HFFc6 (cell line): ENCODE measurements at regions not wholly inside any gene's neighbourhood (a gene's known extent, or its start where the extent isn't known, plus 50 kb on each side); places are given as distances from the start of the nearest gene placed in this dataset.

Source experiments
- DNase-seq: peaks from one replicate; pipeline ENCODE4 v3.0.0-alpha.2; 2018
- H3K27ac Mint-ChIP-seq: 2 replicates; pipeline ENCODE4 v1.8.0; 2020; ENCODE audit warnings: mild to moderate bottlenecking, mixed read lengths
- H3K27me3 Mint-ChIP-seq: 2 replicates; pipeline ENCODE4 v1.8.0; 2021; ENCODE audit warnings: mild to moderate bottlenecking, moderate library complexity, mixed read lengths; ENCODE audit not compliant: insufficient read depth
- H3K36me3 Mint-ChIP-seq: 2 replicates; pipeline ENCODE4 v1.8.0; 2021; ENCODE audit warnings: low read depth, mixed read lengths
- H3K4me1 Mint-ChIP-seq: 2 replicates; pipeline ENCODE4 v1.8.0; 2020; ENCODE audit warnings: low read depth, mixed read lengths
- H3K4me3 Mint-ChIP-seq: 2 replicates; pipeline ENCODE4 v1.8.0; 2020; ENCODE audit warnings: mild to moderate bottlenecking, moderate library complexity, mixed read lengths
- H3K9me3 Mint-ChIP-seq: 2 replicates; pipeline ENCODE4 v1.8.0; 2020; ENCODE audit warnings: mild to moderate bottlenecking, mixed read lengths
- TF ChIP-seq, protein P1 (sequence below): fragments of 200-600 bp; sonication (generic); IDR thresholded peaks from 2 replicates; pipeline ENCODE4 v1.5.0; 2021; ENCODE audit warnings: antibody characterized with exemption, mild to moderate bottlenecking

GRCh38 chr7:51467384-51468017 lies 150.9 kb upstream of the COBL start:
- no peaks in the 10 kb centered on the region for H3K4me1 Mint-ChIP-seq
- no peak overlapping the region for H3K4me3 Mint-ChIP-seq
- H3K27me3 Mint-ChIP-seq, result no peaks in the 10 kb centered on the region
- no peak overlapping the region for H3K27ac Mint-ChIP-seq
- DNase-seq, result no peak
- no peaks in the 10 kb centered on the region for H3K36me3 Mint-ChIP-seq
- peaks cover 37% of the 10 kb centered on the region for H3K9me3 Mint-ChIP-seq
- TF ChIP-seq, protein P1, sequence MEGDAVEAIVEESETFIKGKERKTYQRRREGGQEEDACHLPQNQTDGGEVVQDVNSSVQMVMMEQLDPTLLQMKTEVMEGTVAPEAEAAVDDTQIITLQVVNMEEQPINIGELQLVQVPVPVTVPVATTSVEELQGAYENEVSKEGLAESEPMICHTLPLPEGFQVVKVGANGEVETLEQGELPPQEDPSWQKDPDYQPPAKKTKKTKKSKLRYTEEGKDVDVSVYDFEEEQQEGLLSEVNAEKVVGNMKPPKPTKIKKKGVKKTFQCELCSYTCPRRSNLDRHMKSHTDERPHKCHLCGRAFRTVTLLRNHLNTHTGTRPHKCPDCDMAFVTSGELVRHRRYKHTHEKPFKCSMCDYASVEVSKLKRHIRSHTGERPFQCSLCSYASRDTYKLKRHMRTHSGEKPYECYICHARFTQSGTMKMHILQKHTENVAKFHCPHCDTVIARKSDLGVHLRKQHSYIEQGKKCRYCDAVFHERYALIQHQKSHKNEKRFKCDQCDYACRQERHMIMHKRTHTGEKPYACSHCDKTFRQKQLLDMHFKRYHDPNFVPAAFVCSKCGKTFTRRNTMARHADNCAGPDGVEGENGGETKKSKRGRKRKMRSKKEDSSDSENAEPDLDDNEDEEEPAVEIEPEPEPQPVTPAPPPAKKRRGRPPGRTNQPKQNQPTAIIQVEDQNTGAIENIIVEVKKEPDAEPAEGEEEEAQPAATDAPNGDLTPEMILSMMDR, result no peak

DNA sequence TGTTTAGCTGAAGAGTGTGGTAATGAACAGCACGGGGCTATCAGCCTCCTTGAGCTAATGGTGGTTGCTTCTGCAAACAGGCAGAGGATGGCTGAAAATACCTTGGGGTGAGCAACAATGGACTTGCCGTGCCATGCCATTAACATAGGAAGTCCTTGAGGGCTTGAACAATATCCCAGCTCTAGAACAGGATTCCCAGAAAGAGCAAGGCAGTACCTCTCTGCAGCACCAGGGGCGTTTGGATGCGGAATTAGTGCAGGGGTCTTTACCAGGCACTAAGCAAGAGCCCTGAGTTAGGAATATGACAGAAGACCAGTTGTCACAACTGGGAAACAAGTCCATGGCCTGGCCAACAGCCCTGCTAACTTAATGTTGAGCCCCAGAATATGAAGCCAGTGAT lies 143.2 kb upstream of the COBL start:
- H3K27me3 Mint-ChIP-seq, result no peaks in the 10 kb centered on the region
- DNase-seq, result no peak

GRCh38 chr7:51458693-51459092 lies 142.1 kb upstream of the COBL start:
- Mint-ChIP-seq H3K9me3 (peaks cover 30% of the 10 kb centered on the region), H3K4me1 (no peaks in the 10 kb centered on the region), H3K36me3 (no peaks in the 10 kb centered on the region; the same call in 1 of the 2 replicates), H3K27ac (no peak overlapping the region), H3K27me3 (no peaks in the 10 kb centered on the region), H3K4me3 (no peak overlapping the region)
- DNase-seq, result no peak
- TF ChIP-seq, protein P1, result no peak

More for the DNA sequence above, 143.2 kb upstream of the COBL start:
- H3K4me1 Mint-ChIP-seq, result no peaks in the 10 kb centered on the region
- H3K36me3 Mint-ChIP-seq, result no peaks in the 10 kb centered on the region; the same call in 1 of the 2 replicates
- no peak overlapping the region for H3K27ac Mint-ChIP-seq
- H3K4me3 Mint-ChIP-seq, result no peak overlapping the region
- TF ChIP-seq, protein P1, result no peak
- H3K9me3 Mint-ChIP-seq, result peaks cover 37% of the 10 kb centered on the region

DNA sequence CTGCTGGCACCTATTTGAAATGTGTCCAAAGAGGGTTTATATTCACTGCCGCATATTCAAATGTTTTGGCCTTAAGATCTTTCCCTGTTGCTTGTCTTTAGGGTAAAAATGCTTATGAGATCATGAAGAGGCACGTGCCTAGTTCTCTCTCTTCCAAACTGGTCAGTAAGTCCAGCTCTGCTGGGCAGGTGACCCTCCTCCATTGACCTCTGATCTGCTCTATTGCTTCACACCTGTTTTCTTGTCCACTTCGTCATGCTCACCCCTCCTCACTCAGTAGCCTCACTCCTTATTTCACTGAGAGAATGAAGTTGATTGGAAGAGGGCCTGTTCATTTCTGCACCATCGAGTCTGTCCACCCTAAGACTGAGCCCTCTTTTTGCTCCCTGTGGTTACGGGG lies 140.5 kb upstream of the COBL start:
- no peaks in the 10 kb centered on the region for H3K27me3 Mint-ChIP-seq
- H3K27ac Mint-ChIP-seq, result no peak overlapping the region
- H3K4me1 Mint-ChIP-seq, result no peaks in the 10 kb centered on the region
- TF ChIP-seq, protein P1, result no peak
- peaks cover 24% of the 10 kb centered on the region for H3K9me3 Mint-ChIP-seq
- no peak for DNase-seq
- H3K36me3 Mint-ChIP-seq, result no peaks in the 10 kb centered on the region; the same call in 1 of the 2 replicates
- H3K4me3 Mint-ChIP-seq, result no peak overlapping the region

DNA sequence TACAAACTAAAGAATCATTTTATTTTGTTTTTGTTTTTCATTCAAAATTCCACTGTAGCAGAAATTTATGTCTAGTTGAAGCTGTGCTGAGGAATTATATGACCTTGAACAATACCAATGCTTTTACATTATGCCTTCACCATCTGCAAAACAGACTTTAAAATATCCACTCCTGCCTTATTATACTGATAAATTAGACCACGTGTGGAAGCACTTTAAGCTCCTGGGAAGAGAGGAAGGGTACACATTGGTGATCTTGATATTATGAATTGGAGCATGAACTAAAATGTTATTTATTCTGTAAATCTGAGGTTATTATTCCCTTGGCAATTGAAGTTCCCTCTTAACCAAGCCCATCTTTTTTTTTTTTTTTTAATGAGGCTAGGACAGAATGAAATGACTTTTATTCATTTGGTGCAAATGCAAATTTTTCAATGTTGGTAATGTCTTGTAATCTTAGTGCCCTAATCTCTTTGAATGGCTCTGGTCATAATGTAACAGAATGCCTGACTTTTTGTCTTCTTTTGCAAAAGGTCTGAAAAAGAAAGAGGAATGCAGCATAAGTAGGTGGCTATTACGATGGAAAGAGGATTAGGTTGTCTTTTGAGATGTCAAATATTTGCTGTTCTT lies 139.9 kb upstream of the COBL start:
- no peak overlapping the region for H3K4me3 Mint-ChIP-seq
- DNase-seq, result no peak
- TF ChIP-seq, protein P1, result no peak
- H3K27ac Mint-ChIP-seq, result no peak overlapping the region
- H3K4me1 Mint-ChIP-seq, result no peaks in the 10 kb centered on the region
- H3K9me3 Mint-ChIP-seq, result peaks cover 24% of the 10 kb centered on the region
- no peaks in the 10 kb centered on the region for H3K27me3 Mint-ChIP-seq
- no peaks in the 10 kb centered on the region; the same call in 1 of the 2 replicates for H3K36me3 Mint-ChIP-seq
